Panc1 (cell line): ENCODE measurements at regions not wholly inside any gene's neighbourhood (a gene's known extent, or its start where the extent isn't known, plus 50 kb on each side); places are given as distances from the start of the nearest gene placed in this dataset.

Source experiments
- ATAC-seq: fragments of 200-7000 bp; cut with Tn5 transposase; 2 replicates; pipeline ENCODE4 v1.9.1; 2020; ENCODE audit warnings: mild to moderate bottlenecking, moderate library complexity
- BruUV-seq: library from RNA; stranded (reverse); fragments of 400-500 nt; replicated peaks from 2 replicates; lab custom pipeline; 2021; lab: Mats Ljungman, UMichigan
- CTCF ChIA-PET: fragments of 300-600 bp; sonication (Branson Sonifier 250); formaldehyde crosslinking; loops from one replicate; lab custom pipeline; 2022; ENCODE audit warnings: antibody characterized with exemption; lab: Charles Lee
- POLR2A ChIA-PET: fragments of 300-600 bp; sonication (Branson Sonifier 250); formaldehyde crosslinking; loops from one replicate; lab custom pipeline; 2022; ENCODE audit warnings: antibody characterized with exemption; lab: Charles Lee
- DNase-seq: peaks from one replicate; pipeline ENCODE4 v3.0.0-alpha.2; 2010; ENCODE audit warnings: low read depth, low spot score
- H3K27ac ChIP-seq: 2 replicates; pipeline ENCODE4 v1.5.1; 2011; ENCODE audit warnings: mild to moderate bottlenecking, low read length, inconsistent platforms
- H3K27me3 ChIP-seq: fragments of 200-500 bp; sonication (Bioruptor generic); 2 replicates; pipeline ENCODE4 v1.6.0; 2014; ENCODE audit warnings: low read length, inconsistent platforms; ENCODE audit not compliant: control insufficient read depth, insufficient read depth
- H3K36me3 ChIP-seq: fragments of 200-500 bp; sonication (Bioruptor generic); 2 replicates; pipeline ENCODE4 v1.5.1; 2014; ENCODE audit warnings: inconsistent platforms, mild to moderate bottlenecking, low read length, moderate library complexity; ENCODE audit not compliant: control insufficient read depth, insufficient read depth
- H3K4me1 ChIP-seq: 2 replicates; pipeline ENCODE4 v1.5.1; 2011; ENCODE audit warnings: inconsistent platforms, mild to moderate bottlenecking, low read length, moderate library complexity; ENCODE audit not compliant: control insufficient read depth, insufficient read depth
- H3K4me3 ChIP-seq, 2 experiments: 2 replicates each; pipeline ENCODE4 v1.5.1; 2011 to 2012; ENCODE audit warnings: low read depth in 2 of 2, low read length in 2 of 2, mild to moderate bottlenecking in 2 of 2, inconsistent platforms in 1 of 2, moderate library complexity in 1 of 2
- H3K9me3 ChIP-seq: fragments of 200-500 bp; sonication (Bioruptor generic); 2 replicates; pipeline ENCODE4 v1.5.1; 2014; ENCODE audit warnings: low read depth, mild to moderate bottlenecking, inconsistent platforms, low read length, moderate library complexity; ENCODE audit not compliant: control insufficient read depth, insufficient read depth
- CTCF ChIP-seq: fragments of 450-650 bp; IDR thresholded peaks from 2 replicates; pipeline ENCODE4 v1.5.1; 2017; ENCODE audit warnings: mild to moderate bottlenecking
- POLR2AphosphoS5 ChIP-seq: IDR thresholded peaks from 2 replicates; pipeline ENCODE4 v1.6.1; 2012; ENCODE audit warnings: mild to moderate bottlenecking, low read depth, low read length, moderate library complexity
- REST ChIP-seq, 2 experiments: IDR thresholded peaks; 2 replicates each; pipeline ENCODE4 v1.6.1; 2011 to 2012; ENCODE audit warnings: low read depth in 2 of 2, control low read depth in 1 of 2, low read length in 1 of 2, mild to moderate bottlenecking in 1 of 2, moderate library complexity in 1 of 2; ENCODE audit not compliant: insufficient read depth in 1 of 2
- SIN3A ChIP-seq: IDR thresholded peaks from 2 replicates; pipeline ENCODE4 v1.6.1; 2012; ENCODE audit warnings: low read depth, mild to moderate bottlenecking, low read length, moderate library complexity, borderline replicate concordance; ENCODE audit not compliant: insufficient read depth
- TCF7L2 ChIP-seq: IDR thresholded peaks from 2 replicates; pipeline ENCODE4 v1.6.1; 2011; ENCODE audit warnings: mild to moderate bottlenecking, low read depth, low read length, inconsistent platforms
- in situ Hi-C: cut with HindIII; loops from 2 replicates; pipeline ENCODE4 v1.10.0; 2016; ENCODE audit warnings: low sequenced_read_pairs, low pct_unique_long_range_greater_than_20kb
- intact Hi-C: fragments of 100-400 bp; cut with micrococcal nuclease; formaldehyde crosslinking; loops from one replicate; pipeline ENCODE4 v1.10.0; 2022; ENCODE audit not compliant: unreplicated experiment

DNA sequence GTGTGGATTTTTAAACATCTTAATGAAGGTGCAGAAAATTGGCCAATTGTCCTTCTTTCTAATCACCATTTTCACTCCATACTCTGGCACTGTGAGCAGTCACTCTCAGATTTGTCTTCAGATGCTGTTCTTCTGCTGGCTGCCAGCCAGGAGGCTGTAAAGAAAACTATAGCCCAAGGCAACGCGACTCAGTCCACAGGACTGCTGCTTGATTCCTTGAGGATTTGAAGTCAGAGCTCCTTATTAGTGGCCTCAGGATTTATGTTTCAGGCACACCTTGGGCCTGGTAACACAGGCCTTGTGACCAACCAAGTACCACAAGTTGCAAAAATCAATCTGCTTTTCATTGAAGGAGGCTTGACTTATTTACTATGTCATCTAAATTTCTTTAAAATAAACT, 342.6 kb downstream of the GPM6A start:
- H3K27ac ChIP-seq: no peak overlapping the region

GRCh38 chr4:175470131-175470530, 341.9 kb downstream of the GPM6A start:
- in situ Hi-C loops (no loop called here), intact Hi-C loops (no loop called here)
- no peaks in the 10 kb centered on the region for H3K27me3 ChIP-seq
- no peaks in the 10 kb centered on the region for H3K9me3 ChIP-seq
- no peak overlapping the region for H3K27ac ChIP-seq
- H3K4me3 ChIP-seq: no peak overlapping the region
- POLR2A ChIA-PET: no interaction called here
- CTCF ChIA-PET: no interaction called here
- 0 out of 2 replicates have a peak, but pooled peaks have one; percentile 58 for ATAC-seq
- no peaks in the 10 kb centered on the region for H3K4me1 ChIP-seq
- DNase-seq: no peak
- TF ChIP-seq POLR2AphosphoS5 (no peak), TCF7L2 (no peak), REST (IDR thresholded peaks at IDR 0.05; ENCODE audit: insufficient read depth in 1 of 2, low read depth in 2 of 2, low read length in 1 of 2) (no peak)
- H3K36me3 ChIP-seq: no peaks in the 10 kb centered on the region
- BruUV-seq: no TSS peak

More for the DNA sequence above, 342.6 kb downstream of the GPM6A start:
- ATAC-seq: no peak
- ChIA-PET CTCF (no interaction called here), POLR2A (no interaction called here)
- Histone ChIP-seq H3K9me3 (no peaks in the 10 kb centered on the region), H3K36me3 (no peaks in the 10 kb centered on the region), H3K4me3 (no peak overlapping the region), H3K27me3 (no peaks in the 10 kb centered on the region), H3K4me1 (no peaks in the 10 kb centered on the region)
- DNase-seq: peak; percentile 8
- in situ Hi-C loops (no loop called here), intact Hi-C loops (no loop called here)
- BruUV-seq: no TSS peak
- no peak for TF ChIP-seq CTCF
- TF ChIP-seq SIN3A: no peak
- TF ChIP-seq POLR2AphosphoS5: no peak

DNA sequence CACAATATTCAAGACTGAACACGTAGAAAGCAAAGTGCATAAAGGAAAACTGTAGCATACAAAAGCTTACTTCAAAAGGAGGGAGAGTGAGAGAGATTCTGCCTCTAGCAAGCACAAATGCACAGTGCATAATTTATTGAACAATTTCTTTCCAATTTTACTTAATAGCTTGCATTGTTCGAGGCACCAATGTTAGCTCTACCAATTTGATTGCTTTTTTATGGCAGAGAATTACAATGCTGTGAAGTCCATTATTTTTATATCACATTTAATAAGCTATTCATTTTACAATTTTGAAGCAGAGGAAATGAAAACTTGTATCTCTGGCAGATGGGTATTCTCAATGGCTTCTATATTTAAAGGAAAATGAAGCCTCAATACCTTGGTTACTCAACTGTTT, 331.7 kb downstream of the GPM6A start:
- Histone ChIP-seq H3K9me3 (no peaks in the 10 kb centered on the region), H3K27me3 (no peaks in the 10 kb centered on the region), H3K36me3 (no peaks in the 10 kb centered on the region), H3K4me1 (no peaks in the 10 kb centered on the region), H3K4me3 (no peak overlapping the region), H3K27ac (no peak overlapping the region)
- BruUV-seq: no TSS peak
- ChIA-PET POLR2A (no interaction called here), CTCF (no interaction called here)
- intact Hi-C loops (no loop called here), in situ Hi-C loops (no loop called here)
- TF ChIP-seq SIN3A: no peak
- no peak for TF ChIP-seq REST (IDR thresholded peaks at IDR 0.05; ENCODE audit: insufficient read depth in 1 of 2, low read depth in 2 of 2, low read length in 1 of 2)
- no peak for TF ChIP-seq CTCF
- no peak for TF ChIP-seq TCF7L2
- TF ChIP-seq POLR2AphosphoS5: no peak
- ATAC-seq (no peak), DNase-seq (no peak)
